Kidney (tissue), 13 donors: ENCODE measurements at regions not wholly inside any gene's neighbourhood (a gene's known extent, or its start where the extent isn't known, plus 50 kb on each side); places are given as distances from the start of the nearest gene placed in this dataset.

Experiments
- DNase-seq, 5 donors: peaks; one replicate each; pipeline ENCODE4 v3.0.0-alpha.2; 2013 to 2020
- FAIRE-seq: peaks from 2 replicates; lab custom pipeline; 2012; peaks lifted over from hg19 to GRCh38; lab: Jason Lieb, UNC
- H3K27ac ChIP-seq, 2 donors: one replicate each; pipeline ENCODE4 v1.7.0; 2013; ENCODE audit warnings: low read depth in 2 of 2, low read length in 2 of 2, inconsistent platforms in 1 of 2
- H3K27me3 ChIP-seq: one replicate; pipeline ENCODE4 v1.7.1; 2013; ENCODE audit warnings: low read length, inconsistent platforms; ENCODE audit not compliant: control insufficient read depth, insufficient read depth
- H3K36me3 ChIP-seq, 3 donors: one replicate each; pipeline versions ENCODE4 v1.7.0 to v1.7.1; 2013; ENCODE audit warnings: low read length in 3 of 3, control low read depth in 1 of 3, inconsistent platforms in 1 of 3; ENCODE audit not compliant: insufficient read depth in 3 of 3, control insufficient read depth in 2 of 3
- H3K4me1 ChIP-seq, 3 donors: one replicate each; pipeline versions ENCODE4 v1.7.0 to v1.7.1; 2013; ENCODE audit warnings: low read length in 3 of 3, inconsistent platforms in 1 of 3, low read depth in 1 of 3; ENCODE audit not compliant: control insufficient read depth in 2 of 3, insufficient read depth in 2 of 3
- H3K4me3 ChIP-seq, 3 donors: one replicate each; pipeline versions ENCODE4 v1.7.0 to v1.8.1; 2013; ENCODE audit warnings: low read length in 3 of 3, control low read depth in 1 of 3, inconsistent platforms in 1 of 3
- H3K9ac ChIP-seq, 3 donors: one replicate each; pipeline versions ENCODE4 v1.7.0 to v1.7.1; 2013; ENCODE audit warnings: low read length in 3 of 3, control low read depth in 1 of 3, inconsistent platforms in 1 of 3
- H3K9me3 ChIP-seq, 3 donors: one replicate each; pipeline versions ENCODE4 v1.7.0 to v1.7.1; 2013; ENCODE audit warnings: low read length in 3 of 3, control low read depth in 1 of 3, inconsistent platforms in 1 of 3; ENCODE audit not compliant: control insufficient read depth in 2 of 3, insufficient read depth in 1 of 3
- CTCF ChIP-seq: IDR thresholded peaks from 3 replicates; pipeline ENCODE4 v1.5.1; 2012; ENCODE audit warnings: mild to moderate bottlenecking, moderate library complexity, borderline replicate concordance; ENCODE audit not compliant: insufficient read depth; ENCODE audit errors: extremely low read depth
- intact Hi-C: fragments of 100-400 bp; cut with DNase I; formaldehyde crosslinking; loops from one replicate; pipeline ENCODE4 v1.11.1; 2022
- donor health status: control.
- donor health status: control.
- donor health status: control.
- donor health status: control.
- donor health status: control.
- donor health status: DM: yes; HTN: yes; CAD: no.
- donor health status: Normal renal cell carcinoma (clear cell type).

GRCh38 chr5:163887854-163888253, 382.4 kb downstream of the MAT2B start:
- Histone ChIP-seq H3K36me3 (no peaks in the 10 kb centered on the region), H3K27me3 (no peaks in the 10 kb centered on the region), H3K9me3 (no peaks in the 10 kb centered on the region), H3K4me1 (no peaks in the 10 kb centered on the region), H3K4me3 (no peak overlapping the region), H3K9ac (no peak overlapping the region), H3K27ac (no peak overlapping the region)
- intact Hi-C loops, result no loop called here
- no peak for TF ChIP-seq CTCF
- FAIRE-seq (no peak), DNase-seq (no peak)

- H3K9me3 ChIP-seq, result no peaks in the 10 kb centered on the region
- H3K4me3 ChIP-seq, result no peak overlapping the region
- intact Hi-C loops, result no loop called here
- no peak for FAIRE-seq
- no peak for TF ChIP-seq CTCF
- H3K4me1 ChIP-seq, result no peaks in the 10 kb centered on the region
- H3K9ac ChIP-seq, result no peak overlapping the region
- no peaks in the 10 kb centered on the region for H3K27me3 ChIP-seq
- H3K36me3 ChIP-seq, result no peaks in the 10 kb centered on the region
- no peak for DNase-seq
- H3K27ac ChIP-seq, result no peak overlapping the region
Observed at GRCh38 chr5:163888366-163888765, 382.9 kb downstream of the MAT2B start.

- no peaks in the 10 kb centered on the region for H3K9me3 ChIP-seq
- H3K4me3 ChIP-seq, result no peak overlapping the region
- H3K27ac ChIP-seq, result no peak overlapping the region
- no peaks in the 10 kb centered on the region for H3K27me3 ChIP-seq
- no peaks in the 10 kb centered on the region for H3K36me3 ChIP-seq
- no peak overlapping the region for H3K9ac ChIP-seq
- intact Hi-C loops, result no loop called here
- FAIRE-seq (no peak), DNase-seq (no peak)
- H3K4me1 ChIP-seq, result no peaks in the 10 kb centered on the region
- TF ChIP-seq CTCF, result no peak
Observed at GRCh38 chr5:163889369-163889768, 383.9 kb downstream of the MAT2B start.

GRCh38 chr5:163890261-163890660, 384.8 kb downstream of the MAT2B start:
- FAIRE-seq (no peak), DNase-seq (no peak)
- TF ChIP-seq CTCF, result no peak
- Histone ChIP-seq H3K4me3 (no peak overlapping the region), H3K9ac (no peak overlapping the region), H3K9me3 (no peaks in the 10 kb centered on the region), H3K36me3 (no peaks in the 10 kb centered on the region), H3K4me1 (no peaks in the 10 kb centered on the region), H3K27me3 (no peaks in the 10 kb centered on the region), H3K27ac (no peak overlapping the region)
- intact Hi-C loops, result no loop called here
